ENCODE measurements at regions not wholly inside any gene's neighbourhood (a gene's known extent, or its start where the extent isn't known, plus 50 kb on each side); places are given as distances from the start of the nearest gene placed in this dataset.

- no peak for TF ChIP-seq POLR2A (IDR thresholded peaks at IDR 0.05)
- no peak for TF ChIP-seq CTCF (IDR thresholded peaks at IDR 0.05)
- no peak for TF ChIP-seq POLR2AphosphoS5 (IDR thresholded peaks at IDR 0.05)
Observed at GRCh38 chr10:35876248-35876647, 234.2 kb upstream of the FZD8 start.
